HG03432 (cell line): ENCODE measurements at regions not wholly inside any gene's neighbourhood (a gene's known extent, or its start where the extent isn't known, plus 50 kb on each side); places are given as distances from the start of the nearest gene placed in this dataset.
"Not testable (repeated sequence)": the region's sequence is repeated elsewhere in the genome, so short reads cannot be mapped to it uniquely, and the experiment has no call there.

Experiments used
- ATAC-seq: cut with Tn5 transposase; IDR thresholded peaks from one replicate; pipeline ENCODE4 v1.9.1; 2021; ENCODE audit warnings: mild to moderate bottlenecking, moderate library complexity; ENCODE audit not compliant: unreplicated experiment

GRCh38 chr10:65786279-65786678, 1139.6 kb upstream of the LRRTM3 start:
- ATAC-seq = no peak

GRCh38 chr10:65787571-65787970, 1138.3 kb upstream of the LRRTM3 start:
- no peak for ATAC-seq

GRCh38 chr10:65788271-65788670, 1137.6 kb upstream of the LRRTM3 start:
- no peak for ATAC-seq

GRCh38 chr10:65791979-65792378, 1133.9 kb upstream of the LRRTM3 start:
- ATAC-seq = no peak

GRCh38 chr10:65793738-65794425, 1132.0 kb upstream of the LRRTM3 start:
- ATAC-seq = no peak

GRCh38 chr10:65794861-65795260, 1131.0 kb upstream of the LRRTM3 start:
- ATAC-seq = not testable (repeated sequence)

- no peak for ATAC-seq
Measured at GRCh38 chr10:65796472-65796871, 1129.4 kb upstream of the LRRTM3 start.

GRCh38 chr10:65798133-65798532, 1127.7 kb upstream of the LRRTM3 start:
- peak; percentile 69 for ATAC-seq

- no peak for ATAC-seq
Measured at GRCh38 chr10:65802391-65802790, 1123.4 kb upstream of the LRRTM3 start.

- no peak for ATAC-seq
Measured at GRCh38 chr10:65805511-65805910, 1120.3 kb upstream of the LRRTM3 start.

- ATAC-seq = no peak
Measured at GRCh38 chr10:65805993-65806392, 1119.8 kb upstream of the LRRTM3 start.

GRCh38 chr10:65808687-65809333, 1117.0 kb upstream of the LRRTM3 start:
- no peak for ATAC-seq

GRCh38 chr10:65811931-65812525, 1113.8 kb upstream of the LRRTM3 start:
- ATAC-seq = no peak

- ATAC-seq = no peak
Measured at GRCh38 chr10:65816536-65816935, 1109.3 kb upstream of the LRRTM3 start.

- no peak for ATAC-seq
Measured at GRCh38 chr10:65818990-65819389, 1106.8 kb upstream of the LRRTM3 start.

- no peak for ATAC-seq
Measured at GRCh38 chr10:65827359-65827758, 1098.5 kb upstream of the LRRTM3 start.

GRCh38 chr10:65838811-65839210, 1087.0 kb upstream of the LRRTM3 start:
- no peak for ATAC-seq

- no peak for ATAC-seq
Measured at GRCh38 chr10:65843203-65843602, 1082.6 kb upstream of the LRRTM3 start.

GRCh38 chr10:65845916-65846315, 1079.9 kb upstream of the LRRTM3 start:
- ATAC-seq = no peak

GRCh38 chr10:65846541-65846940, 1079.3 kb upstream of the LRRTM3 start:
- ATAC-seq = no peak

GRCh38 chr10:65846949-65847348, 1078.9 kb upstream of the LRRTM3 start:
- ATAC-seq = peak; percentile 52
